GM13976 (cell line): ENCODE measurements at regions not wholly inside any gene's neighbourhood (a gene's known extent, or its start where the extent isn't known, plus 50 kb on each side); places are given as distances from the start of the nearest gene placed in this dataset.

Source experiments
- DNase-seq: peaks from one replicate; pipeline ENCODE4 v3.0.0; 2012; ENCODE audit warnings: low spot score
- in situ Hi-C: fragments of 300-500 bp; cut with MboI; formaldehyde crosslinking; loops from one replicate; pipeline ENCODE4 v1.12.0; 2022; ENCODE audit warnings: low sequenced_read_pairs, mixed read lengths, inconsistent platforms; ENCODE audit not compliant: unreplicated experiment
- TF ChIP-seq, protein P1 (sequence below): IDR thresholded peaks from 2 replicates; pipeline ENCODE4 v1.5.1; 2012; ENCODE audit warnings: borderline replicate concordance, mild to moderate bottlenecking; ENCODE audit not compliant: insufficient read depth; ENCODE audit errors: extremely low read depth, missing control alignments, control extremely low read depth

DNA sequence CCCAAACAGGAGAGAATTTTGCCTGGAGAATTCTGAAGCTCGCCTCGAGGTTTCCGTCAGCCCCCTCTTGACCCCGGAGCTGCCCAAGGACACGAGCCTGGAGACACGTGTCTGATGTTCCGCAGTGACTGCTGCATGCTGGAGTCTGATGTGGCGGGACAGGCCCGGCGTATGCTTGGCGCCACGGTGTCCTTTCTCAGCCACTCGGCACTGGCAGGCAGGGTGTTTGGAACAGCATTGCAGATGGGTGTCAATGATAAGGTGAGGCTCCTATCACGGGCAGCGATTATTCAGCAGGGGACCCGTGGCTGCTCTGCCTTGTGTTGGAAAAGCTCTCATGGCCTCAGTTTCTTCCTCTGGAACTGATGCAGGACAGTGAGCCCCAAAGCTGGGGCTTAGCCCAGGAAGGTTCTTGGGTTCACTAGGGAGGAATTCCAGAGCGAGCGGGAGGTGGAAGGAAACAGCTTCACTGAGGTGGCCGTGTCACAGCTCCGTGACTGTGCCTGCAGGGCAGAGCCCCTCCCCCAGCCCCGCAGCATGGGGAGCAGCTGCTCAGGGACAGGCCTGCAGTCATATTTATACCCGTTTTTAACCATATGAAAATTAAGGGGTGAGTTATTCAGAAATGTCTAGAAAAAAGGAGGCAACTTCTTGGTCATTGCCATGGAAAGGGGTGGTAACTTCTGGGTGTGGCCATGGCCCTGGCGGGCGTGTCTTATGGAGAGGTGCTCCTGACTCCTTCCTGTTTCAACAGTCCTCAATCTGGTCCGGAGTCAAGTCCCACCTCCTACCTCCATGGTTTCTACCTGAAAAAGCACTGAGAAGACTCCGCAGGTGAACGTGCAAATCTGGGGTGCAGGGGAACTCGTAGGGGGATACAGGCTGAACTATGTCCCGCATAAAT, 123.4 kb downstream of the SIK1 start:
- in situ Hi-C loops = no loop called here
- DNase-seq = no peak
- TF ChIP-seq, protein P1, sequence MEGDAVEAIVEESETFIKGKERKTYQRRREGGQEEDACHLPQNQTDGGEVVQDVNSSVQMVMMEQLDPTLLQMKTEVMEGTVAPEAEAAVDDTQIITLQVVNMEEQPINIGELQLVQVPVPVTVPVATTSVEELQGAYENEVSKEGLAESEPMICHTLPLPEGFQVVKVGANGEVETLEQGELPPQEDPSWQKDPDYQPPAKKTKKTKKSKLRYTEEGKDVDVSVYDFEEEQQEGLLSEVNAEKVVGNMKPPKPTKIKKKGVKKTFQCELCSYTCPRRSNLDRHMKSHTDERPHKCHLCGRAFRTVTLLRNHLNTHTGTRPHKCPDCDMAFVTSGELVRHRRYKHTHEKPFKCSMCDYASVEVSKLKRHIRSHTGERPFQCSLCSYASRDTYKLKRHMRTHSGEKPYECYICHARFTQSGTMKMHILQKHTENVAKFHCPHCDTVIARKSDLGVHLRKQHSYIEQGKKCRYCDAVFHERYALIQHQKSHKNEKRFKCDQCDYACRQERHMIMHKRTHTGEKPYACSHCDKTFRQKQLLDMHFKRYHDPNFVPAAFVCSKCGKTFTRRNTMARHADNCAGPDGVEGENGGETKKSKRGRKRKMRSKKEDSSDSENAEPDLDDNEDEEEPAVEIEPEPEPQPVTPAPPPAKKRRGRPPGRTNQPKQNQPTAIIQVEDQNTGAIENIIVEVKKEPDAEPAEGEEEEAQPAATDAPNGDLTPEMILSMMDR = no peak

DNA sequence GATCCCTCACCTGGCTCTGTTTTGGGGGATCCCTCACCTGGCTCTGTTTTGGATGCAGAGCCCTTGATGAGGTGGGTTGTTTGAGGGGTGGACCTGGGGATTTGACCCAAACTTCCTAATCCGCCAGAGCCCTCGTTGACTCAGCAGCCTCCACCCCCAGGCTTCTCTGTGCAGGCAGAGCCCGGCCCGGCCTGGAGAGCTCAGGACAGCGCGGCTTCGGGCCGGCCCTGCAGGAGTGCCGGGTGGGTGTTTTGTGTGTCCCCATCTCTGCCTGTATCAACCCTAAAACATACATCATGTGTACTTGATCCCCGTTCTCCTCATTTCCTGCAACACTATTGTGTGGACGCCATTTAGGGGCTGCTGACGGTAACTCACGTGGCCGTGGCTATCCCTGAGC, 124.2 kb downstream of the SIK1 start:
- TF ChIP-seq, protein P1 = no peak
- in situ Hi-C loops = no loop called here
- no peak for DNase-seq

DNA sequence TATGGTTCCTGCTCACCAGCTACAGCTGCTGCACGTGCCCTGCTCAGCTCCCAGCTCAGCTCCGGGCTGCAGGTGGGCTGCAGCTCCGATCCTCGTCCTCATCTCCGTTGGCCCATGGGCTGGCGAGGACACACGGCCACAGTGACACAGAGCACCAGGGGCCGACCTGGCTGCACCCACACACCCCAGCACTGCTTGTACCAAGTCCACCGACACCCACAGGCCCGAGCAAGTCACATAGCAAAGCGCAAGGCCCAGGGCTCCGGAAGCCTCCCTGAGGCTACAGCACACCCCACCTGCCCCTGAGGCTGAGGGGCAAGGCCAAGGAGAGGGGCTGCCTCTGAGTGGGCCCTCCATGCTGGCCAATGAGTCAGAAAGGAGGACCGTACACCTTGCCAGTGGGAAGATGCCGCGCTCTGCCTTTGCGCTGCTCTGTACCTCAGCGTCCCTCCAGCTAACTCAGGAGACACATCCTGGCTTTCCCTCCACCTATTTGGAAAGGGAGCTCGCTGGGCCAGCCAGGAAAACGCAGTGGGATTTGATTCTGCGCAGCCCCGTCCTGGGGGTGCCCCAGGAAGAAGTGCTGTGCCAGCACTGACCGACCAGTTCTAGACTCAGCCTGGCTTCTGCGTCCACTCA, 124.8 kb downstream of the SIK1 start:
- in situ Hi-C loops = no loop called here
- DNase-seq = no peak
- TF ChIP-seq, protein P1 = no peak

DNA sequence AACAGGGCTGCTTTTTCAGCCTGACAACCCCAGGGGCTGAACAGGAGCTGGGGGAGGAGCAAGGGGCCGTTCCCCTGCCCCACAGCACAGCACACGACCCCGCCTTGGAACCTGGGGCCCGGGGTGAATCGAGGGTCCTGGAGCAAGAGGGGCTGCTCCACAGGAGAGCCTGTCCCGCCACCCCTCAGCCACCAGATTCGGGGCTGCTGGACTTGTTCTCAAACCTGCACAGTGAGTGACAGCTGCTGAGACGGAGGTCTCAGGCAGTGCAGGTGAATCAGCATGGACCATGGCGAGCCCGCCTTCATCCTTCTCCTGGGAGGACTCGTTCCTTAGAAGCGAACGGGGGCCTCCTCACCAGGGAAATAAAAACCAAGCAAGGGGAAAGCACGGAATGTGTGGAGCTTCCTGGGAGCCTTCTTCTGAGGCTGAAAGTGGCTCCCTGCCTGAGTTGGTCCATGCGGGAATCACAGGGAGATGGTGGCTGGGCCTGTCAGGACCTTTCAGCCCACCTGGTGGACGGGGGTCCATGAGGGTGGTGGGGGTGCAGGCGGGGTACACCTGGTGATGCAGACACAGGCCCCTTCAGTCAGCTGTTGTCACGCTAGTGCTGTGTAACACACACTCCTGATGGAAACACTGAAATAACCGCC, 125.4 kb downstream of the SIK1 start:
- in situ Hi-C loops = no loop called here
- DNase-seq = no peak
- TF ChIP-seq, protein P1 = no peak

DNA sequence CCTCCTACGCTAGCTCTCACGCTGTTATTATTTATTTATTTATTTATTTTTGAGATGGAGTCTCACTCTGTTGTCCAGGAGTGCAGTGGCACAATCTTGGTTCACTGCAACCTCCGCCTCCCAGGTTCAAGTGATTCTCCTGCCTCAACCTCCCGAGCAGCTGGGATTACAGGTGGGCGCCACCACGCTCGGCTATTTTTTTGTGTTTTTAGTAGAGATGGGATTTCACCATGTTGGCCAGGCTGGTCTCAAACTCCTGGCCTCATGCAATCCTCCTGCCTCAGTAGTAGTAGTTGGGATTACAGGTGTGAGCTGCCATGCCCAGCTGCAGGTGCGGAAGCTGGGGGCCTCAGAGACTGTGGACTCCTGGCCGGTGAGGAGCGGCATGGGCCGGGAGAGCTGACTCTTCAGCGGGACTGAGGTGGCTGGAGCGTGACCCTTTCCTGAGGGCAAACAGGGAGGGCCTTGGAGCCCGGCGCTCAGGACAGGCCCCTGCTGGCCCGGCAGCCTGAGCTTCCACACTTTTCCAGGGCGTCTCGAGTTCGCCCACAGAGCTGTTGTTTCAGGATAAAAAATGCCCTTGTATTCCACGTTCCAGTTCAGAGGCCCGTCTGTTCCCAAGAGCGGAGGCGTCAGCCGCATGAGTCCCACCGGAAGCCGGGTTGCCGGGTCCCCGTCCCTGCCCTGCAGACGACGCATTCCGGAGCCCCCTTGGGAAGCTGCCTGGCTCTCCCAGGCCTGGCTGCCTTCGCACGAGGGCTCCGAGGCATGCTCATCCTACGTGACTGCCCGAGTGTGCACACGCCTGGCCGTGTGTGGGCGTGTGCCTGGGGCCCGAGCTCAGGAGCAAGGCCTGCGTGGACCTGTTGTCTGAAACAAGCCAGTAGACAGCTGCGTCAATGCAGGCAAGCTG, 126.2 kb downstream of the SIK1 start:
- no peak for DNase-seq
- TF ChIP-seq, protein P1 = no peak
- in situ Hi-C loops = no loop called here
